Tibial nerve (tissue), 4 donors: ENCODE measurements at regions not wholly inside any gene's neighbourhood (a gene's known extent, or its start where the extent isn't known, plus 50 kb on each side); places are given as distances from the start of the nearest gene placed in this dataset.

ENCODE experiments used
- DNase-seq, 2 donors: peaks; one replicate each; pipeline ENCODE4 v3.0.0-alpha.2; 2019; ENCODE audit warnings: low spot score in 2 of 2
- H3K27ac ChIP-seq, 4 donors: fragments of 200-600 bp; sonication (generic) in 3 of 4; one replicate each; pipeline ENCODE4 v1.5.1; 2017 to 2019; ENCODE audit warnings: mild to moderate bottlenecking in 1 of 4
- H3K27me3 ChIP-seq, 2 donors: fragments of 200-600 bp; sonication (generic) in 1 of 2; one replicate each; pipeline versions ENCODE4 v1.5.1 to v1.6.0; 2017 to 2019
- H3K36me3 ChIP-seq, 3 donors: fragments of 200-600 bp; sonication (generic); one replicate each; pipeline ENCODE4 v1.5.1; 2018 to 2019
- H3K4me1 ChIP-seq, 4 donors: fragments of 200-600 bp; sonication (generic) in 3 of 4; one replicate each; pipeline ENCODE4 v1.5.1; 2017 to 2019
- H3K4me3 ChIP-seq, 4 donors: fragments of 200-600 bp; sonication (generic) in 3 of 4; one replicate each; pipeline ENCODE4 v1.5.1; 2017 to 2019; ENCODE audit warnings: mild to moderate bottlenecking in 1 of 4, moderate library complexity in 1 of 4
- H3K9me3 ChIP-seq, 4 donors: fragments of 200-600 bp; sonication (generic) in 3 of 4; one replicate each; pipeline ENCODE4 v1.5.1; 2017 to 2019
- EP300 ChIP-seq, 2 donors: sonication (generic); formaldehyde crosslinking; IDR thresholded peaks; one replicate each; pipeline ENCODE4 v1.6.1; 2017; ENCODE audit warnings: antibody characterized with exemption in 2 of 2, mild to moderate bottlenecking in 1 of 2
- POLR2A ChIP-seq, 2 donors: fragments of 450-650 bp; IDR thresholded peaks; one replicate each; pipeline ENCODE4 v1.6.1; 2017; ENCODE audit warnings: antibody characterized with exemption in 2 of 2, mild to moderate bottlenecking in 2 of 2, moderate library complexity in 2 of 2
- WGBS, 2 donors: methylation state at CpG; one replicate each; pipeline ENCODE4 v1.1.5; 2018; 5-methylcytosine and 5-hydroxymethylcytosine counted together
- TF ChIP-seq, protein P1 (sequence below), 5 experiments: fragments of 200-600 bp in 3 of 5; fragments of 450-650 bp in 2 of 5; sonication (generic) in 3 of 5; IDR thresholded peaks; one replicate each; pipeline ENCODE4 v1.5.1; 2016 to 2019; ENCODE audit warnings: antibody characterized with exemption in 5 of 5, mild to moderate bottlenecking in 3 of 5, moderate library complexity in 2 of 5

DNA sequence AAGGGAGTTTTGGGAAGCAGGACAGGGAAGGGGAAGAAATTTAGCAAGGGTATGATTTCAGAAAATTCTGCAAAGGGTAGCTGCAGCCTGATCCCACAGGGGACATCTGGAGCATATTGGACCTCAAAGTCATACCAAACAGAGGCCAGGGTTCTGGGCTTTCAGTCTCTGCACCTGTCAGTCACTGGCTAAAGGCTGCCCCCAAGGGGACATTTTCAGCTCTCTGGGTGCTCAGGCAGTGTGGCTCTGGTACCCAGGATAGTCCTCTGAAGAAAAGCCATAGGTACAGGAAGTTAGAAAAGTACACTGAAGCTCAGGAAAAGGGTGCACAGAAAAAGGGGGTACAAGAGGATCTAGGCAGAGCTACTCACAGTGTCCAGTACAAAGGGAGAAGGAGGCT is 149.2 kb downstream of the INSIG2 start:
- no peak for DNase-seq
- Histone ChIP-seq H3K4me1 (no peaks in the 10 kb centered on the region), H3K36me3 (no peaks in the 10 kb centered on the region), H3K9me3 (no peaks in the 10 kb centered on the region), H3K4me3 (no peak overlapping the region), H3K27ac (no peak overlapping the region), H3K27me3 (peaks cover 0 to 10% of the 10 kb centered on the region in 2 donors)
- TF ChIP-seq POLR2A (IDR thresholded peaks at IDR 0.05) (no peak), EP300 (IDR thresholded peaks at IDR 0.05) (no peak)
- TF ChIP-seq, protein P1, sequence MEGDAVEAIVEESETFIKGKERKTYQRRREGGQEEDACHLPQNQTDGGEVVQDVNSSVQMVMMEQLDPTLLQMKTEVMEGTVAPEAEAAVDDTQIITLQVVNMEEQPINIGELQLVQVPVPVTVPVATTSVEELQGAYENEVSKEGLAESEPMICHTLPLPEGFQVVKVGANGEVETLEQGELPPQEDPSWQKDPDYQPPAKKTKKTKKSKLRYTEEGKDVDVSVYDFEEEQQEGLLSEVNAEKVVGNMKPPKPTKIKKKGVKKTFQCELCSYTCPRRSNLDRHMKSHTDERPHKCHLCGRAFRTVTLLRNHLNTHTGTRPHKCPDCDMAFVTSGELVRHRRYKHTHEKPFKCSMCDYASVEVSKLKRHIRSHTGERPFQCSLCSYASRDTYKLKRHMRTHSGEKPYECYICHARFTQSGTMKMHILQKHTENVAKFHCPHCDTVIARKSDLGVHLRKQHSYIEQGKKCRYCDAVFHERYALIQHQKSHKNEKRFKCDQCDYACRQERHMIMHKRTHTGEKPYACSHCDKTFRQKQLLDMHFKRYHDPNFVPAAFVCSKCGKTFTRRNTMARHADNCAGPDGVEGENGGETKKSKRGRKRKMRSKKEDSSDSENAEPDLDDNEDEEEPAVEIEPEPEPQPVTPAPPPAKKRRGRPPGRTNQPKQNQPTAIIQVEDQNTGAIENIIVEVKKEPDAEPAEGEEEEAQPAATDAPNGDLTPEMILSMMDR (IDR thresholded peaks at IDR 0.05): no peak

DNA sequence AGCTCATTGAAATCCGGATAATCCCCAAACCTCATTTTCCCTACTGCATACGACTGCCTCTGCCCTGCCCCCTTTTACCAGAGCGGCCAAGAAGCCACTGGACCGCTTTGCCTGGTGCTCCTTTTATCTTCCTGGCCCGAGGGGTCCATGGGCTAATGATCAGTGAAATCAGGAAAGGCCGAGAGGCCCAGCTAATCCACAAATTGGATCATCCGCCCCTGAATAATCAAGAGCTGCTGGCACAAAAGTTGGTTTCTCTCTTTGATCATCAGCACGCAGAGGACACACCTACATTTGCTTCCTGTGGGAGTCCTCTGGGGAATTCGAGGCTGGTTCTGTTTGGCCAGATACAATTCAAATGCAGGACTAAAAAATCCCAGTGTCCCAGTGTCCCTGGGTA is 144.5 kb downstream of the INSIG2 start:
- no peaks in the 10 kb centered on the region for H3K4me1 ChIP-seq
- H3K27ac ChIP-seq: no peak overlapping the region
- H3K36me3 ChIP-seq: no peaks in the 10 kb centered on the region
- no peaks in the 10 kb centered on the region for H3K9me3 ChIP-seq
- WGBS, 2 donors: 39 to 40% methylated on average over 9 of the region's 9 CpGs
- TF ChIP-seq POLR2A (IDR thresholded peaks at IDR 0.05) (no peak), EP300 (IDR thresholded peaks at IDR 0.05) (no peak)
- TF ChIP-seq, protein P1 (IDR thresholded peaks at IDR 0.05): no peak
- no peak for DNase-seq
- H3K4me3 ChIP-seq: no peak overlapping the region
- H3K27me3 ChIP-seq: peaks cover 0 to 17% of the 10 kb centered on the region in 2 donors

DNA sequence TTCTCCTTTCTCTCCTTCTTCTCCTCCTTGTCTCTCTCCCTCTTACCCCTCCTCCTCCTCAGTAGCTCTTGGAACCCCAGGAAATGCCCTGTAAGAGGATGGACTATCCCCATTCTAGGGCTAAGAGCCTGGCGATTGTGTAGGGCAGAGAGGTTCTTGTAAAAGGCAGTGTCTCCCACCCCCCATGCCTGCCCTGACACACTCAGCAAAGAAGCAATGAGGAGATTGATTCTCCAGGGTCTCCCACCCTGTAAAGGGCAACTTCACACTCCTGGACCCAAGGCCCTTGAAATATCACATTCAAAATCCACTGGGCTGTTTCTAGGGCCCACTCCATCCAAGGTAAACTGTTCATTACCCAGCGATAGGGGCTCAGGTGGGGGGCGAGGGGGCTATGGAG is 144.1 kb downstream of the INSIG2 start:
- Histone ChIP-seq H3K36me3 (no peaks in the 10 kb centered on the region), H3K9me3 (no peaks in the 10 kb centered on the region), H3K4me3 (no peak overlapping the region), H3K27ac (no peak overlapping the region), H3K27me3 (peaks cover 0 to 20% of the 10 kb centered on the region in 2 donors), H3K4me1 (no peaks in the 10 kb centered on the region)
- TF ChIP-seq, protein P1 (IDR thresholded peaks at IDR 0.05): no peak
- TF ChIP-seq EP300 (IDR thresholded peaks at IDR 0.05) (no peak), POLR2A (IDR thresholded peaks at IDR 0.05) (no peak)
- DNase-seq: no peak
- WGBS, 2 donors: 74 to 80% methylated on average over 3 of the region's 3 CpGs

DNA sequence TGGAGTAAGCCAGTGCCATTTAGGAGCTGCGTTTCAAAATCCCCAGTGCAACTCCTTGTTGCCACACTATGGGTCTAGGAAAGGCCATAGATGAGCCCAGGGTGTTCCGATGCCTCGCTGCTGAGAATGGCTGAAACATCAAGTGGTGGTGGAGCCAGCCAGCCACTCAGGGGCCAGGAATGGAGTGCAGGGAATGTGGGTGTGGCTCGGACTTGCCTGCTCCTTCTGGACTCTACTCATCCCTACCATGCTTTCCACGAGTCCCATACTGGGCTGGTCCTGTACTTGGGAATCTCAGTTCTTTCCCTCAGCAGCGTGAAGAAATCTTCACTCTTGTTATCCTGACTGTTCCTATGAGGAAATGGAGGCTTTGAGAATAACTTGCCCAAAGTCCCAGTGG is 143.5 kb downstream of the INSIG2 start:
- DNase-seq: no peak
- H3K27me3 ChIP-seq: peaks cover 0 to 19% of the 10 kb centered on the region in 2 donors
- WGBS, 2 donors: 84 to 85% methylated on average over 6 of the region's 6 CpGs

DNA sequence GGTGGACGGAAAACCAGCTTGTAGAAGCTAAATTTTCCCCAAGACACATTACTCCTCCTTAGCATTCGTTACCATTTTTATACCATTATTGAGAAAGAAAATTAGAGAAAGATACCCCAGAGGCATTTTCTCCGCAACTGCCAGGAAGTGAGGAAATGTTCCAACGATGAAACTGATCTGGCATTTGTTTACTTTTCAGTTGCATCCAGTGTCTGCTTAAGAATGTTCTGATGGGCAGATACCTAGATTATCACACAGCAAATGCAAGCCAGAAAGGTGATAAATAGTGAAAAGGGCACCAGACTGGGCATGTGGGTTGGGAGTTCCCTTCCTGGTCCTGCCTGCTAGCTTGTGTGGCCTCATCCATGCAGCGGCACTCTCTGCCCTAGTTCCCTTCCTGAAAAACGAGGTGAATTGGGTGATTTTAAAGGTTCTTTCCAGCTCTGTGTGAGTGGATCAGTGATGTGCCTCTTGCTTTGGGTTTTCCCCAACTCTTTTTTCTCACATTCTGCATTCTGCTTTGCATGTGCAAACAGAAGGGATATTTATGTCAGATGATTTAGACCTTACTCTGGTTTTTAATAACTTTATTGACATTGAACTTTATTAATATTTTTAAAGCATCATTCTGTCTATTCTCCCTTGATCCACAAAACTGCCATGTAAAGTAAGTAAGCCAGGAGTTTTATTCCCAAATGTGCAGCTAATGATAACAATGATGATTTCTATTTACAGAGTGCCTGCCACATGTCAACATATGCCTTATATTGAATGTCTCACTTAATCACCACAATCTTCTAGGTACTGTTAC is 139.6 kb downstream of the INSIG2 start:
- TF ChIP-seq EP300 (IDR thresholded peaks at IDR 0.05): no peak
- TF ChIP-seq POLR2A (IDR thresholded peaks at IDR 0.05): no peak
- TF ChIP-seq, protein P1 (IDR thresholded peaks at IDR 0.05): no peak
- WGBS, 2 donors: 54 to 55% methylated on average over 6 of the region's 6 CpGs
- H3K36me3 ChIP-seq: no peaks in the 10 kb centered on the region
- H3K27me3 ChIP-seq: peaks cover 4 to 57% of the 10 kb centered on the region in 2 donors
- DNase-seq: no peak
- no peak overlapping the region for H3K27ac ChIP-seq
- peaks cover 0 to 18% (median 14%) of the 10 kb centered on the region in 4 donors for H3K4me1 ChIP-seq
- no peak overlapping the region for H3K4me3 ChIP-seq
- no peaks in the 10 kb centered on the region for H3K9me3 ChIP-seq

More for the DNA sequence above, 143.5 kb downstream of the INSIG2 start:
- H3K4me3 ChIP-seq: no peak overlapping the region
- TF ChIP-seq EP300 (IDR thresholded peaks at IDR 0.05) (no peak), POLR2A (IDR thresholded peaks at IDR 0.05) (no peak)
- TF ChIP-seq, protein P1 (IDR thresholded peaks at IDR 0.05): no peak
- no peaks in the 10 kb centered on the region for H3K9me3 ChIP-seq
- H3K36me3 ChIP-seq: no peaks in the 10 kb centered on the region
- no peaks in the 10 kb centered on the region for H3K4me1 ChIP-seq
- no peak overlapping the region for H3K27ac ChIP-seq
